ENCODE measurements at regions not wholly inside any gene's neighbourhood (a gene's known extent, or its start where the extent isn't known, plus 50 kb on each side); places are given as distances from the start of the nearest gene placed in this dataset.

GRCh38 chr2:13466076-13466475 is 749.3 kb downstream of the TRIB2 start:
- no peak overlapping the region for H3K4me3 ChIP-seq (replicated peaks; ENCODE audit: low read depth, low read length)
- TF ChIP-seq CTCF (IDR thresholded peaks at IDR 0.05; ENCODE audit: low read length, missing control alignments), result no peak
- no peak for DNase-seq (ENCODE audit: low read depth)

- no peak for TF ChIP-seq CTCF (IDR thresholded peaks at IDR 0.05; ENCODE audit: low read length, missing control alignments)
- H3K4me3 ChIP-seq (replicated peaks; ENCODE audit: low read depth, low read length), result no peak overlapping the region
- no peak for DNase-seq (ENCODE audit: low read depth)
Observed at GRCh38 chr2:13474538-13474937, 757.8 kb downstream of the TRIB2 start.

GRCh38 chr2:13480057-13480456 is 763.3 kb downstream of the TRIB2 start:
- no peak overlapping the region for H3K4me3 ChIP-seq (replicated peaks; ENCODE audit: low read depth, low read length)
- DNase-seq (ENCODE audit: low read depth), result no peak
- no peak for TF ChIP-seq CTCF (IDR thresholded peaks at IDR 0.05; ENCODE audit: low read length, missing control alignments)

- H3K4me3 ChIP-seq (replicated peaks; ENCODE audit: low read depth, low read length), result no peak overlapping the region
- no peak for TF ChIP-seq CTCF (IDR thresholded peaks at IDR 0.05; ENCODE audit: low read length, missing control alignments)
Observed at GRCh38 chr2:13481201-13481600, 764.5 kb downstream of the TRIB2 start.

GRCh38 chr2:13485256-13485655 is 768.5 kb downstream of the TRIB2 start:
- DNase-seq (ENCODE audit: low read depth), result no peak
- no peak for TF ChIP-seq CTCF (IDR thresholded peaks at IDR 0.05; ENCODE audit: low read length, missing control alignments)
- no peak overlapping the region for H3K4me3 ChIP-seq (replicated peaks; ENCODE audit: low read depth, low read length)

More at GRCh38 chr2:13481201-13481600, 764.5 kb downstream of the TRIB2 start:
- DNase-seq (ENCODE audit: low read depth), result no peak

GRCh38 chr2:13488965-13489364 is 772.2 kb downstream of the TRIB2 start:
- TF ChIP-seq CTCF (IDR thresholded peaks at IDR 0.05; ENCODE audit: low read length, missing control alignments), result no peak
- DNase-seq (ENCODE audit: low read depth), result no peak

GRCh38 chr2:13492262-13492661 is 775.5 kb downstream of the TRIB2 start:
- no peak overlapping the region for H3K4me3 ChIP-seq (replicated peaks; ENCODE audit: low read depth, low read length)
- no peak for TF ChIP-seq CTCF (IDR thresholded peaks at IDR 0.05; ENCODE audit: low read length, missing control alignments)
- no peak for DNase-seq (ENCODE audit: low read depth)

More at GRCh38 chr2:13488965-13489364, 772.2 kb downstream of the TRIB2 start:
- no peak overlapping the region for H3K4me3 ChIP-seq (replicated peaks; ENCODE audit: low read depth, low read length)
